HEK293 (cell line): ENCODE measurements at regions not wholly inside any gene's neighbourhood (a gene's known extent, or its start where the extent isn't known, plus 50 kb on each side); places are given as distances from the start of the nearest gene placed in this dataset.

ENCODE experiments used
- CTCF ChIA-PET: fragments of 350-600 bp; formaldehyde crosslinking; extraction: SDS; loops from one replicate; lab custom pipeline; 2021; ENCODE audit warnings: antibody characterized with exemption; lab: Yijun Ruan, JAX
- POLR2A ChIA-PET: fragments of 300-600 bp; formaldehyde crosslinking; extraction: SDS; loops from one replicate; lab custom pipeline; 2020; ENCODE audit warnings: antibody characterized with exemption, inconsistent platforms; lab: Yijun Ruan, JAX
- H3K27ac ChIP-seq: fragments of 200-500 bp; sonication (Bioruptor generic); 2 replicates; pipeline ENCODE4 v1.5.1; 2014; ENCODE audit warnings: low read depth, low read length, control low read depth, inconsistent platforms; ENCODE audit errors: extremely low read depth
- H3K36me3 ChIP-seq, 2 experiments: fragments of 200-500 bp in 1 of 2; sonication (Bioruptor generic) in 1 of 2; 1 replicate in 1 of 2; 2 replicates in 1 of 2; pipeline ENCODE4 v1.5.1; 2014 to 2017; ENCODE audit warnings: inconsistent platforms in 2 of 2, low read length in 2 of 2; ENCODE audit not compliant: control insufficient read depth in 2 of 2, insufficient read depth in 1 of 2
- H3K4me1 ChIP-seq: fragments of 200-500 bp; sonication (Bioruptor generic); 2 replicates; pipeline ENCODE4 v1.5.1; 2014; ENCODE audit warnings: mild to moderate bottlenecking, low read length, inconsistent platforms; ENCODE audit not compliant: control insufficient read depth, insufficient read depth
- H3K4me3 ChIP-seq: 2 replicates; pipeline ENCODE4 v1.5.1; 2011; ENCODE audit warnings: low read depth, mild to moderate bottlenecking, control low read depth, low read length, moderate library complexity
- H3K9me3 ChIP-seq: fragments of 200-500 bp; sonication (Bioruptor generic); 2 replicates; pipeline ENCODE4 v1.5.1; 2014; ENCODE audit warnings: low read depth, low read length, inconsistent platforms; ENCODE audit not compliant: control insufficient read depth, insufficient read depth
- BCL11A ChIP-seq: fragments of 450-650 bp; formaldehyde crosslinking; IDR thresholded peaks from 2 replicates; pipeline ENCODE4 v1.5.1; 2016; ENCODE audit warnings: low read depth, missing biosample characterization, missing genetic modification characterization
- GLIS1 ChIP-seq: fragments of 450-650 bp; formaldehyde crosslinking; IDR thresholded peaks from 2 replicates; pipeline ENCODE4 v1.5.1; 2016; ENCODE audit warnings: missing biosample characterization, missing genetic modification characterization
- KLF10 ChIP-seq: fragments of 450-650 bp; IDR thresholded peaks from 2 replicates; pipeline ENCODE4 v1.5.1; 2018; ENCODE audit warnings: missing biosample characterization, mild to moderate bottlenecking, missing genetic modification characterization
- PATZ1 ChIP-seq: fragments of 450-650 bp; formaldehyde crosslinking; IDR thresholded peaks from 2 replicates; pipeline ENCODE4 v1.5.1; 2016; ENCODE audit warnings: missing biosample characterization, missing genetic modification characterization
- PBX3 ChIP-seq: sonication (generic); formaldehyde crosslinking; IDR thresholded peaks from 2 replicates; pipeline ENCODE4 v1.8.1; 2022; ENCODE audit warnings: mild to moderate bottlenecking, moderate library complexity, missing genetic modification reagents
- PRDM1 ChIP-seq: fragments of 450-650 bp; formaldehyde crosslinking; IDR thresholded peaks from 2 replicates; pipeline ENCODE4; 2016; ENCODE audit warnings: missing biosample characterization, missing genetic modification characterization
- SALL2 ChIP-seq: fragments of 450-650 bp; formaldehyde crosslinking; IDR thresholded peaks from 2 replicates; pipeline ENCODE4 v1.5.0; 2017; ENCODE audit warnings: missing biosample characterization, mild to moderate bottlenecking, missing genetic modification characterization, borderline replicate concordance
- TRIM28 ChIP-seq: IDR thresholded peaks from 2 replicates; pipeline ENCODE4 v1.6.1; 2011; ENCODE audit warnings: low read length, control low read depth, borderline replicate concordance
- YY2 ChIP-seq: fragments of 450-650 bp; formaldehyde crosslinking; IDR thresholded peaks from 2 replicates; pipeline ENCODE4 v1.5.1; 2016; ENCODE audit warnings: missing biosample characterization, missing genetic modification characterization
- ZBTB10 ChIP-seq: fragments of 450-650 bp; formaldehyde crosslinking; IDR thresholded peaks from 2 replicates; pipeline ENCODE4 v1.5.1; 2016; ENCODE audit warnings: missing biosample characterization, missing genetic modification characterization
- ZEB2 ChIP-seq: fragments of 450-650 bp; formaldehyde crosslinking; IDR thresholded peaks from 2 replicates; pipeline ENCODE4 v1.5.1; 2016; ENCODE audit warnings: missing biosample characterization, missing genetic modification characterization
- ZIC2 ChIP-seq: fragments of 450-650 bp; formaldehyde crosslinking; IDR thresholded peaks from 2 replicates; pipeline ENCODE4 v1.5.1; 2016; ENCODE audit warnings: missing biosample characterization, missing genetic modification characterization
- ZNF10 ChIP-seq: fragments of 450-650 bp; formaldehyde crosslinking; IDR thresholded peaks from 2 replicates; pipeline ENCODE4 v1.5.1; 2017; ENCODE audit warnings: missing biosample characterization, missing genetic modification characterization
- ZNF114 ChIP-seq: fragments of 450-650 bp; formaldehyde crosslinking; IDR thresholded peaks from 2 replicates; pipeline ENCODE4 v1.5.0; 2017; ENCODE audit warnings: missing biosample characterization, missing genetic modification characterization
- ZNF19 ChIP-seq: fragments of 450-650 bp; formaldehyde crosslinking; IDR thresholded peaks from 2 replicates; pipeline ENCODE4; 2016; ENCODE audit warnings: missing biosample characterization, missing genetic modification characterization, low read depth
- ZNF211 ChIP-seq: fragments of 450-650 bp; formaldehyde crosslinking; IDR thresholded peaks from 2 replicates; pipeline ENCODE4 v1.5.1; 2016; ENCODE audit warnings: low read depth, missing biosample characterization, missing genetic modification characterization
- ZNF221 ChIP-seq: fragments of 450-650 bp; formaldehyde crosslinking; IDR thresholded peaks from 2 replicates; pipeline ENCODE4 v1.5.1; 2017; ENCODE audit warnings: missing biosample characterization, missing genetic modification characterization, borderline replicate concordance
- ZNF274 ChIP-seq, 2 experiments: fragments of 200-500 bp in 1 of 2; fragments of 450-650 bp in 1 of 2; sonication (Bioruptor generic) in 1 of 2; formaldehyde crosslinking in 1 of 2; IDR thresholded peaks; 2 replicates each; pipeline versions ENCODE4 v1.5.1 to v1.6.1; 2014 to 2016; ENCODE audit warnings: borderline replicate concordance in 1 of 2, inconsistent platforms in 1 of 2, low read length in 1 of 2, missing biosample characterization in 1 of 2, missing genetic modification characterization in 1 of 2
- ZNF48 ChIP-seq: fragments of 450-650 bp; formaldehyde crosslinking; IDR thresholded peaks from 2 replicates; pipeline ENCODE4 v1.5.1; 2016; ENCODE audit warnings: missing biosample characterization, missing genetic modification characterization
- ZNF514 ChIP-seq: fragments of 450-650 bp; formaldehyde crosslinking; IDR thresholded peaks from 2 replicates; pipeline ENCODE4 v1.5.1; 2016; ENCODE audit warnings: missing biosample characterization, missing genetic modification characterization
- ZNF521 ChIP-seq: fragments of 450-650 bp; formaldehyde crosslinking; IDR thresholded peaks from 2 replicates; pipeline ENCODE4 v1.5.1; 2017; ENCODE audit warnings: missing biosample characterization, mild to moderate bottlenecking, missing genetic modification characterization
- ZNF560 ChIP-seq: fragments of 450-650 bp; formaldehyde crosslinking; IDR thresholded peaks from 2 replicates; pipeline ENCODE4 v1.5.1; 2017; ENCODE audit warnings: missing biosample characterization, missing genetic modification characterization, borderline replicate concordance
- ZNF621 ChIP-seq: fragments of 450-650 bp; formaldehyde crosslinking; IDR thresholded peaks from 2 replicates; pipeline ENCODE4 v1.5.1; 2017; ENCODE audit warnings: missing biosample characterization, missing genetic modification characterization
- ZNF624 ChIP-seq: fragments of 450-650 bp; formaldehyde crosslinking; IDR thresholded peaks from 2 replicates; pipeline ENCODE4 v1.5.1; 2017; ENCODE audit warnings: missing biosample characterization, missing genetic modification characterization
- ZNF692 ChIP-seq: fragments of 450-650 bp; formaldehyde crosslinking; IDR thresholded peaks from 2 replicates; pipeline ENCODE4 v1.5.1; 2016; ENCODE audit warnings: missing biosample characterization, missing genetic modification characterization
- ZNF704 ChIP-seq: fragments of 450-650 bp; formaldehyde crosslinking; IDR thresholded peaks from 2 replicates; pipeline ENCODE4 v1.5.1; 2016; ENCODE audit warnings: missing biosample characterization, missing genetic modification characterization
- ZNF768 ChIP-seq: fragments of 450-650 bp; formaldehyde crosslinking; IDR thresholded peaks from 2 replicates; pipeline ENCODE4 v1.5.1; 2018; ENCODE audit warnings: missing biosample characterization, mild to moderate bottlenecking, missing genetic modification characterization
- ZNF843 ChIP-seq: fragments of 450-650 bp; formaldehyde crosslinking; IDR thresholded peaks from 2 replicates; pipeline ENCODE4 v1.5.1; 2016; ENCODE audit warnings: missing biosample characterization, missing genetic modification characterization

GRCh38 chrX:750263-750662 is 119.7 kb downstream of the SHOX start (continued):
- TF ChIP-seq ZNF274 (IDR thresholded peaks at IDR 0.05; ENCODE audit: low read length) (no peak), ZNF274 (tag by site-specific recombination; IDR thresholded peaks at IDR 0.05; ENCODE audit: borderline replicate concordance) (no peak), ZNF48 (tag by site-specific recombination) (no peak), ZNF114 (tag by site-specific recombination) (no peak), ZNF521 (tag by site-specific recombination) (no peak), YY2 (tag by site-specific recombination) (no peak)

GRCh38 chrX:747176-747575 is 116.6 kb downstream of the SHOX start:
- ChIA-PET CTCF (no interaction called here), POLR2A (no interaction called here)
- Histone ChIP-seq H3K27ac (no peak overlapping the region), H3K4me1 (no peaks in the 10 kb centered on the region), H3K36me3 (no peaks in the 10 kb centered on the region), H3K4me3 (no peak overlapping the region), H3K9me3 (no peaks in the 10 kb centered on the region)
- TF ChIP-seq ZNF560 (tag by site-specific recombination) (no peak), PRDM1 (tag by site-specific recombination) (no peak), TRIM28 (no peak), ZNF221 (no peak), ZNF843 (tag by site-specific recombination) (no peak), PBX3 (CRISPR knock-in tag) (no peak), ZNF10 (no peak), ZNF211 (no peak), ZNF768 (tag by site-specific recombination) (no peak)

- Histone ChIP-seq H3K27ac (no peak overlapping the region), H3K4me3 (no peak overlapping the region), H3K9me3 (no peaks in the 10 kb centered on the region), H3K4me1 (no peaks in the 10 kb centered on the region), H3K36me3 (no peaks in the 10 kb centered on the region)
- ChIA-PET CTCF (no interaction called here), POLR2A (no interaction called here)
- TF ChIP-seq ZNF624 (tag by site-specific recombination): no peak
- TF ChIP-seq ZIC2: no peak
- TF ChIP-seq PATZ1: no peak
- no peak for TF ChIP-seq KLF10 (tag by site-specific recombination)
- TF ChIP-seq ZNF621 (tag by site-specific recombination): no peak
- no peak for TF ChIP-seq ZNF19
- no peak for TF ChIP-seq SALL2 (tag by site-specific recombination)
- no peak for TF ChIP-seq BCL11A (tag by site-specific recombination)
- TF ChIP-seq YY2 (tag by site-specific recombination): no peak
- TF ChIP-seq GLIS1 (tag by site-specific recombination): no peak
- no peak for TF ChIP-seq ZEB2 (tag by site-specific recombination)
- TF ChIP-seq ZNF514 (tag by site-specific recombination): no peak
- no peak for TF ChIP-seq ZNF704
- no peak for TF ChIP-seq ZNF692 (tag by site-specific recombination)
- TF ChIP-seq ZBTB10 (tag by site-specific recombination): no peak
Observed at GRCh38 chrX:739611-740010, 109.0 kb downstream of the SHOX start.
